ENCODE measurements at regions not wholly inside any gene's neighbourhood (a gene's known extent, or its start where the extent isn't known, plus 50 kb on each side); places are given as distances from the start of the nearest gene placed in this dataset.

DNA sequence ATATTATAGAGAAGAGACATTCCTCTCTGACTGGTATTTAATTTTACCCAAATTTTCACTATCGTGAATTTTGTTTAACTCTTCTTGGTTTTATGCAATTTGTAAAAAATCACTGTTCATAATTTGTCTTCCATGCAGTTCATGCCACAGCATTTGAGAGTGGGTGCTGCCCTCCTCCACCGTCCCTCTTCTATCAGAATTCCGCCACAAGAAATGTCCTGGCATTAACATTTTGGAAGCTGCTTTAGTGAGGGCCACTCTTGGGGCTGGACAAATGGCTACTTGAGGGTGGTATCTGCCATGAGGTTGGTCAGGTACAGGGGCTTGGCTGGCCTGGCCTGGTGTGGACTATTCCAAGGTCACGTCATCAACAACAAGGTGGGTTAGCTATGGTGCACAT, 68.3 kb upstream of the CLDN5 start:
- POLR2A ChIA-PET = no interaction called here
- Histone ChIP-seq H3K27me3 (ENCODE audit: control insufficient read depth, insufficient read depth, low read length) (no peaks in the 10 kb centered on the region), H3K9me3 (ENCODE audit: control insufficient read depth, insufficient read depth, low read depth, low read length) (no peaks in the 10 kb centered on the region), H3K4me3 (ENCODE audit: low read depth in 2 of 2, low read length in 2 of 2) (no peak overlapping the region), H3K27ac (ENCODE audit: low read length) (no peak overlapping the region), H3K4me1 (ENCODE audit: control insufficient read depth, insufficient read depth, low read length) (no peaks in the 10 kb centered on the region), H3K36me3 (ENCODE audit: control insufficient read depth, insufficient read depth, low read length) (no peaks in the 10 kb centered on the region)
- in situ Hi-C loops (cut with HindIII; ENCODE audit: low pct_unique_long_range_greater_than_20kb, low sequenced_read_pairs) = no loop called here
- DNase-seq (ENCODE audit: low read depth, low spot score) (no peak), ATAC-seq (no peak)
- TF ChIP-seq, protein P1, sequence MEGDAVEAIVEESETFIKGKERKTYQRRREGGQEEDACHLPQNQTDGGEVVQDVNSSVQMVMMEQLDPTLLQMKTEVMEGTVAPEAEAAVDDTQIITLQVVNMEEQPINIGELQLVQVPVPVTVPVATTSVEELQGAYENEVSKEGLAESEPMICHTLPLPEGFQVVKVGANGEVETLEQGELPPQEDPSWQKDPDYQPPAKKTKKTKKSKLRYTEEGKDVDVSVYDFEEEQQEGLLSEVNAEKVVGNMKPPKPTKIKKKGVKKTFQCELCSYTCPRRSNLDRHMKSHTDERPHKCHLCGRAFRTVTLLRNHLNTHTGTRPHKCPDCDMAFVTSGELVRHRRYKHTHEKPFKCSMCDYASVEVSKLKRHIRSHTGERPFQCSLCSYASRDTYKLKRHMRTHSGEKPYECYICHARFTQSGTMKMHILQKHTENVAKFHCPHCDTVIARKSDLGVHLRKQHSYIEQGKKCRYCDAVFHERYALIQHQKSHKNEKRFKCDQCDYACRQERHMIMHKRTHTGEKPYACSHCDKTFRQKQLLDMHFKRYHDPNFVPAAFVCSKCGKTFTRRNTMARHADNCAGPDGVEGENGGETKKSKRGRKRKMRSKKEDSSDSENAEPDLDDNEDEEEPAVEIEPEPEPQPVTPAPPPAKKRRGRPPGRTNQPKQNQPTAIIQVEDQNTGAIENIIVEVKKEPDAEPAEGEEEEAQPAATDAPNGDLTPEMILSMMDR (IDR thresholded peaks at IDR 0.05) = no peak
- no peak for TF ChIP-seq SIN3A (IDR thresholded peaks at IDR 0.05; ENCODE audit: borderline replicate concordance, insufficient read depth, low read depth, low read length)
- CTCF ChIA-PET = no interaction called here
- no TSS peak for BruUV-seq (replicated peaks)
- intact Hi-C loops (cut with micrococcal nuclease; ENCODE audit: unreplicated experiment) = no loop called here

DNA sequence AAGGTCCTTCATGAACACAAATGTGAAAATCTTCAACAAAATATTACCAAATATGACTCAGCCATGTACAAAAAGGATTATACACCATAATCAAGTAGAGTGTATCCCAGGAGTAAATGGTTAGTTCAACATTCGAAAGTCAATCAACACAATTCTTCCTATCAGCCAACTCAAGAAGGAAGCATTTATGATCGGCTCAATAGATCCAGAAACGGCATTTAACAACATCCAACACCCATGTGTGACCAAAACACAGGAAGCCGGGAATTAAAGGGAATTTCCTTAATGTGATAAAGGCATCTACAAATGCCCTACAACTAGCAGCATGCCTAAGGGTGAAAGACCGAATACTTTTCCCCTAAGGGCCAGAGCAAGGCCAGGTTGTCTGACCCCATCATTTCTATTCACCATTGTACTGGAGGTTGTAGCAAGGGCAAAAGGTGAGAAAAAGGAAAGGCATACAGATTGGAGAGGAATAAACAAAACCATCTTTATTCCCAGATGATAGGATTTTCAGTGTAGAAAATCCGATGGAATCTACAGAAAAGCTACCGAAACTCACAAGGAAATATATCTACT, 69.9 kb upstream of the CLDN5 start:
- DNase-seq (ENCODE audit: low read depth, low spot score) = no peak
- H3K9me3 ChIP-seq (ENCODE audit: control insufficient read depth, insufficient read depth, low read depth, low read length) = no peaks in the 10 kb centered on the region
- no peak for ATAC-seq
- no peaks in the 10 kb centered on the region for H3K36me3 ChIP-seq (ENCODE audit: control insufficient read depth, insufficient read depth, low read length)
- POLR2A ChIA-PET = no interaction called here
- intact Hi-C loops (cut with micrococcal nuclease; ENCODE audit: unreplicated experiment) (no loop called here), in situ Hi-C loops (cut with HindIII; ENCODE audit: low pct_unique_long_range_greater_than_20kb, low sequenced_read_pairs) (no loop called here)
- H3K4me3 ChIP-seq (ENCODE audit: low read depth in 2 of 2, low read length in 2 of 2) = no peak overlapping the region
- no peaks in the 10 kb centered on the region for H3K4me1 ChIP-seq (ENCODE audit: control insufficient read depth, insufficient read depth, low read length)
- no TSS peak for BruUV-seq (replicated peaks)
- no peak overlapping the region for H3K27ac ChIP-seq (ENCODE audit: low read length)
- CTCF ChIA-PET = no interaction called here
- no peaks in the 10 kb centered on the region for H3K27me3 ChIP-seq (ENCODE audit: control insufficient read depth, insufficient read depth, low read length)
- no peak for TF ChIP-seq SIN3A (IDR thresholded peaks at IDR 0.05; ENCODE audit: borderline replicate concordance, insufficient read depth, low read depth, low read length)
- TF ChIP-seq POLR2AphosphoS5 (IDR thresholded peaks at IDR 0.05; ENCODE audit: low read depth, low read length) = no peak
- TF ChIP-seq, protein P1 (IDR thresholded peaks at IDR 0.05) = no peak
- TF ChIP-seq TCF7L2 (IDR thresholded peaks at IDR 0.05; ENCODE audit: low read depth, low read length) = no peak
- TF ChIP-seq, protein P2, sequence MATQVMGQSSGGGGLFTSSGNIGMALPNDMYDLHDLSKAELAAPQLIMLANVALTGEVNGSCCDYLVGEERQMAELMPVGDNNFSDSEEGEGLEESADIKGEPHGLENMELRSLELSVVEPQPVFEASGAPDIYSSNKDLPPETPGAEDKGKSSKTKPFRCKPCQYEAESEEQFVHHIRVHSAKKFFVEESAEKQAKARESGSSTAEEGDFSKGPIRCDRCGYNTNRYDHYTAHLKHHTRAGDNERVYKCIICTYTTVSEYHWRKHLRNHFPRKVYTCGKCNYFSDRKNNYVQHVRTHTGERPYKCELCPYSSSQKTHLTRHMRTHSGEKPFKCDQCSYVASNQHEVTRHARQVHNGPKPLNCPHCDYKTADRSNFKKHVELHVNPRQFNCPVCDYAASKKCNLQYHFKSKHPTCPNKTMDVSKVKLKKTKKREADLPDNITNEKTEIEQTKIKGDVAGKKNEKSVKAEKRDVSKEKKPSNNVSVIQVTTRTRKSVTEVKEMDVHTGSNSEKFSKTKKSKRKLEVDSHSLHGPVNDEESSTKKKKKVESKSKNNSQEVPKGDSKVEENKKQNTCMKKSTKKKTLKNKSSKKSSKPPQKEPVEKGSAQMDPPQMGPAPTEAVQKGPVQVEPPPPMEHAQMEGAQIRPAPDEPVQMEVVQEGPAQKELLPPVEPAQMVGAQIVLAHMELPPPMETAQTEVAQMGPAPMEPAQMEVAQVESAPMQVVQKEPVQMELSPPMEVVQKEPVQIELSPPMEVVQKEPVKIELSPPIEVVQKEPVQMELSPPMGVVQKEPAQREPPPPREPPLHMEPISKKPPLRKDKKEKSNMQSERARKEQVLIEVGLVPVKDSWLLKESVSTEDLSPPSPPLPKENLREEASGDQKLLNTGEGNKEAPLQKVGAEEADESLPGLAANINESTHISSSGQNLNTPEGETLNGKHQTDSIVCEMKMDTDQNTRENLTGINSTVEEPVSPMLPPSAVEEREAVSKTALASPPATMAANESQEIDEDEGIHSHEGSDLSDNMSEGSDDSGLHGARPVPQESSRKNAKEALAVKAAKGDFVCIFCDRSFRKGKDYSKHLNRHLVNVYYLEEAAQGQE (IDR thresholded peaks at IDR 0.05; ENCODE audit: insufficient read depth in 1 of 2, low read depth in 2 of 2, low read length in 1 of 2) = no peak

Data from Panc1 (cell line).